ENCODE measurements at regions not wholly inside any gene's neighbourhood (a gene's known extent, or its start where the extent isn't known, plus 50 kb on each side); places are given as distances from the start of the nearest gene placed in this dataset.

GRCh38 chr2:105186967-105187498, 54.5 kb upstream of the GPR45 start (continued):
- TF ChIP-seq RNF2 (IDR thresholded peaks at IDR 0.05; ENCODE audit: borderline replicate concordance, low read depth, low read length, missing control alignments, poor library complexity, severe bottlenecking) (no peak), TCF12 (IDR thresholded peaks at IDR 0.05; ENCODE audit: low read depth, low read length) (no peak)
